ENCODE measurements at regions not wholly inside any gene's neighbourhood (a gene's known extent, or its start where the extent isn't known, plus 50 kb on each side); places are given as distances from the start of the nearest gene placed in this dataset.
"Not testable (repeated sequence)": the region's sequence is repeated elsewhere in the genome, so short reads cannot be mapped to it uniquely, and the experiment has no call there.

DNA sequence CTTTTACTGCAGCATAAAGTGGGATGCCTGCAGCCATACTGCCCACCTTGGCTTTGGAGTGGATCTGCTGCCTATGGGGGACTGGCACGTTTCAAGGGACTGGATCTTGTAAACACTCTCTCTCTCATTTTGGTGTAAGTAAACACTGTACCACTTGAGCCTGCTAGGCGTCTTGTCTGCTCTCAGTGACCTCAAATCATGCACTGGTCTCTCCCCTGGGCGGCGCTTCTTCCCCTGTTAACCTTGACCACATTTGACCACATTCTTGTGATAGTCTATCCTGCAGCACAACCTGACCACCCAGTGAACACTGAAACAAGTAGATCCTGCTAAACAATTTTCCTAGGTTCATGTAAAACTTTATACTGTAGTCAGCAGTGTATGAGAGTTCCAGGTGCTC lies 82.6 kb upstream of the HNMT start:
- FAIRE-seq (no peak), DNase-seq (ENCODE audit: low spot score) (no peak)

DNA sequence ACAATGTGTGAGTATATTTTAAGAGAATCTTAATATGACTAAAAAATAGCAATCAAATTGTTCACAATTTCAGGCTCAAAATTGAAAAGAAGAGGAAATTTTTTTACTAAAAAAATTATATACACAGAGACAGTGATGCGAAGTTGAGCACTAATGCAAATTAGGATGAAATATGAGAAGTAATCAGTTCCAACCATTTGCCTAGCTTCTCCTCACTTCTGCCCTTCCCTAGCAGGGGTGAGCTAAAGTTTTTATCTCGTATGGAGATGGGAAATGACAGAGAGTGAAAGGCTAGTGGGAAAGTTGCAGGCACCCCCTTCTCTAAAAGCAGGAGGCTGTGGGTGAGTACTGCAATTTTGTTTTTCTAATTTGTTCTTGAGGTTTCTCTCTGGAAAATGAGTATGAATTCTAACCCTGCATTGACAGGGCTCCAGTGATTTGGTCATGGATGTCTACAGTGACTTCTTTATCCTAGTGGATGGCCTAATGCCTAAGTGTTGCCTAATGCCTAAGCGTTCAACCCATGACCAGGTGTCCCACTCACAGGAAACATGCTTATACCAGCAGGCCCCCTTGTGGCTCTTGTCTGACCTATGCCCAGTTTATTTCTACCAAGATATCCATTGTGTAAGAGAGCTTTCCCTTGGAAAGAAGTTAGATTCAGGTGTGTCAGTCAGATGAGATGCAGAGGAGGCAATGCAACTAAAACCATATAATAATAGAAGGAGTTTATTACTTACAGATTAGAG lies 78.0 kb upstream of the HNMT start:
- no peak for FAIRE-seq
- DNase-seq (ENCODE audit: low spot score): no peak

- DNase-seq (ENCODE audit: low spot score) (no peak), FAIRE-seq (no peak)
Observed at GRCh38 chr2:137888845-137889244, 75.4 kb upstream of the HNMT start.

- DNase-seq (ENCODE audit: low spot score): no peak
- no peak for FAIRE-seq
Observed at GRCh38 chr2:137892739-137893138, 71.5 kb upstream of the HNMT start.

DNA sequence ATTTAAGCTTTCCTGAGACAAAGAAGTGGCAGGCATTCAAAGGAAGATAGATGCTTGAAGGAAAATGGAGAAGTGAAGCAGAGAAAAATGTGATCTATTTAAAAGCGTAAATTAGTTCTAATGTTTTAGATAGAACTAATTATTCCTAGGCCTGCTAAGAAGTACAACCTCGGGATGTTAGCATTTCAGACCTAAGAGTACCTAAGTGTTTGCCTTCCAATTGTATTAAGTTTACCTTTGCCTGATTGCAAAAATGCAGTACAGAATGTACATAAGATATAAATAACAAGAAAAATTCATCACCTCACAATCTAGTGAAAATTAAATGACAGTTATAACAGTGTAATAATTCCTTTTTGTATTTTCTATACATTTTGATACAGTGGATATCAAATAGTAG lies 71.1 kb upstream of the HNMT start:
- FAIRE-seq: no peak
- no peak for DNase-seq (ENCODE audit: low spot score)

- FAIRE-seq (no peak), DNase-seq (ENCODE audit: low spot score) (no peak)
Observed at GRCh38 chr2:137896467-137896866, 67.8 kb upstream of the HNMT start.

DNA sequence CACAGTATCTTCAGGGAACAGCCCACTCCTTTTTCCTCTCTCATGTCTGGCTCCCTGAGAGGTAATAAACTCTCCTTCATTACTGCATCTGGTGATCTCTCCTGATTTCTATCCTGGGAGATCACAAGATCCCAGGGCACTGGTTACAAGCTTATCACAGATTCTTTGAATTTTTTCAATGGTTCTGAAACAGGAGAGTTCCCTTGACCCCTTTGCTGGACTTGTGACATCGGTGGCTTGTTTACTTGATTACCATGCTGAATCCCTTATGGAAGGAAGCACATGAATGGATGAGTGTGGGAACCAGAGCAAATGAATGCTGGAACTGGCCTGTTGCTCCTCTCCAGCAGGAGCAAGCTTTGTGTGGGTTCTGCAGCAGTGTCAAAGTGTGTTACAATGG lies 67.2 kb upstream of the HNMT start:
- no peak for FAIRE-seq

GRCh38 chr2:137900421-137901141 lies 63.7 kb upstream of the HNMT start:
- DNase-seq (ENCODE audit: low spot score): no peak
- FAIRE-seq: no peak

More for the DNA sequence above, 67.2 kb upstream of the HNMT start:
- DNase-seq (ENCODE audit: low spot score): no peak

- no peak for DNase-seq (ENCODE audit: low spot score)
- FAIRE-seq: peak; percentile 77
Observed at GRCh38 chr2:137910641-137911040, 53.6 kb upstream of the HNMT start.

DNA sequence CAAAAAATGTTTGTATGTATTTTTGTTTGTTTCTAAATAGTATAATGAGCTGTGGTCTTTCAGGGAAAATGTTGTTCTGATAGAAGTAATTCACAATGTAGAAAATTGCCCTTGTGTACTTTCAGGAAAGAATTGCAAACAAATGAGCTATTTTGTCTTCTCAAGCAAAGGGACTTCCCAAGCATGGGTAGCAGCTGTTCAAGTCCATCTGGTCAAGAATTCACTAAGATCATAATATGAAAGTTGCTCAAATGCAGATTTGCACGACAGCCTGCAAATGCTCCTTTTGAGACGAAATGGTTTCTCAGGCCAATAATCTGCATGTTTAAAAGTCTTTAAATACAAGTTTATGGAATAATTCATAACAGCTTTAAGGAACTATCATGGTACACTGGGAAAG lies 51.9 kb upstream of the HNMT start:
- FAIRE-seq (no peak), DNase-seq (ENCODE audit: low spot score) (no peak)

- FAIRE-seq (no peak), DNase-seq (ENCODE audit: low spot score) (no peak)
Observed at GRCh38 chr2:137913169-137913568, 51.1 kb upstream of the HNMT start.

GRCh38 chr2:137913648-137914047 lies 50.6 kb upstream of the HNMT start:
- not testable (repeated sequence) for FAIRE-seq; DNase-seq (ENCODE audit: low spot score)
